Activated T-helper 2 cell treated with anti-CD3 and anti-CD28 coated beads, Interferon-gamma antibody, Interleukin-2, Interleukin-4, amounts not matched to agents 10 μg/mL and 5 μg/mL and 100 μg/mL, durations not matched to agents 14 hours and 24 hours and 36 hours (primary cell): ENCODE measurements at regions not wholly inside any gene's neighbourhood (a gene's known extent, or its start where the extent isn't known, plus 50 kb on each side); places are given as distances from the start of the nearest gene placed in this dataset.

ENCODE experiments used
- DNase-seq: peaks from one replicate; pipeline ENCODE4 v3.0.0; 2021; ENCODE audit warnings: low spot score
- H3K27ac Mint-ChIP-seq: one replicate; pipeline ENCODE4 v1.8.0; 2021; ENCODE audit warnings: mixed read lengths
- H3K27me3 Mint-ChIP-seq: one replicate; pipeline ENCODE4 v1.8.0; 2021; ENCODE audit warnings: low read depth, mixed read lengths
- H3K36me3 Mint-ChIP-seq: one replicate; pipeline ENCODE4 v1.8.0; 2021; ENCODE audit warnings: low read depth, mixed read lengths
- H3K4me1 Mint-ChIP-seq: one replicate; pipeline ENCODE4 v1.8.0; 2021; ENCODE audit warnings: low read depth, mixed read lengths
- H3K4me3 Mint-ChIP-seq: one replicate; pipeline ENCODE4 v1.8.0; 2021; ENCODE audit warnings: low read depth, mild to moderate bottlenecking, moderate library complexity, mixed read lengths
- H3K9me3 Mint-ChIP-seq: one replicate; pipeline ENCODE4 v1.8.0; 2021; ENCODE audit warnings: mixed read lengths
- intact Hi-C: fragments of 100-400 bp; cut with micrococcal nuclease; formaldehyde crosslinking; loops from one replicate; pipeline ENCODE4 v1.15.1; 2023

DNA sequence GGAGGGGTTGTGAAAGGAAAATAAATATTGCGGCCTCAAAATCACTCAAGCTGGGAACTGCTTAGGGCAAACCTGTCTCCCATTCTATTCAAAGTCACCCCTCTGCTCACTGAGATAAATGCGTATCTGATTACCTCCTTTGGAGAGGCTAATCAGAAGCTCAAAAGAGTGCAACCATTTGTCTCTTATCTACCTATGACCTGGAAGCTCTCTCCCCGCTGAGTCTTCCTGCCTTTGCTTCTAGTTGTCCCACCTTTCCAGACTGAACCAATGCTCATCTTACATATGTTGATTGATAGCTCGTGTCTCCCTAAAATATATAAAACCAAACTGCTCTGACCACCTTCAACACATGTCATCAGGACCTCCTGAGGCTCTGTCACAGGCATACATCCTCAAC is 91.6 kb upstream of the CAMK1G start:
- DNase-seq, result no peak
- peaks cover under 1% of the 10 kb centered on the region for H3K4me1 Mint-ChIP-seq
- H3K36me3 Mint-ChIP-seq, result no peaks in the 10 kb centered on the region

GRCh38 chr1:209493559-209493958 is 90.0 kb upstream of the CAMK1G start:
- Mint-ChIP-seq H3K4me1 (no peaks in the 10 kb centered on the region), H3K4me3 (no peak overlapping the region), H3K36me3 (no peaks in the 10 kb centered on the region), H3K27ac (no peak overlapping the region), H3K27me3 (peaks cover 16% of the 10 kb centered on the region), H3K9me3 (no peaks in the 10 kb centered on the region)
- DNase-seq, result no peak
- intact Hi-C loops, result no loop called here

More for the DNA sequence above, 91.6 kb upstream of the CAMK1G start:
- intact Hi-C loops, result no loop called here
- Mint-ChIP-seq H3K4me3 (no peak overlapping the region), H3K9me3 (no peaks in the 10 kb centered on the region), H3K27ac (no peak overlapping the region), H3K27me3 (peaks cover 7% of the 10 kb centered on the region)

DNA sequence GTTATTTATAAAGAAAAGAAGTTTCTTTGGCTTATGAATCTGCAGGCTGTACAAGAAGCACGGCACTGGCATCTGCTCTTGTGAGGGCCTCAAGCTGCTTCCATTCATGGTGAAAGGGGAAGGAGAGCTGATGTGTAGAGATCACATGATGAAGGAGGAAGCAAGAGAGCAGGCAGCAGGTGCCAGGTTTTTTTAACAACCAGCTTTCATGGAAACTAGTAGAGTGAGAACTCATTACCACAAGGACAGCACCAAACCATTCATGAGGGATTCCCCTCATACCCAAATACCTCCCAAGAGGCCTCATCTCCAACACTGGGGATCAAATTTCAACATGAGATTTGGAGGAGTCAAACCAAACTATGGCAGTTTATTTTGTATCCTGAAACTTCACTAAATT is 85.8 kb upstream of the CAMK1G start:
- Mint-ChIP-seq H3K27ac (no peak overlapping the region), H3K27me3 (peaks cover 14% of the 10 kb centered on the region), H3K4me1 (no peaks in the 10 kb centered on the region), H3K4me3 (no peak overlapping the region), H3K36me3 (no peaks in the 10 kb centered on the region), H3K9me3 (peaks cover 14% of the 10 kb centered on the region)
- intact Hi-C loops, result no loop called here
- no peak for DNase-seq

GRCh38 chr1:209500993-209501392 is 82.5 kb upstream of the CAMK1G start:
- intact Hi-C loops, result no loop called here
- DNase-seq, result no peak
- Mint-ChIP-seq H3K36me3 (no peaks in the 10 kb centered on the region), H3K27ac (no peak overlapping the region), H3K27me3 (peaks cover 11% of the 10 kb centered on the region), H3K4me3 (no peak overlapping the region), H3K4me1 (no peaks in the 10 kb centered on the region), H3K9me3 (peaks cover 14% of the 10 kb centered on the region)

DNA sequence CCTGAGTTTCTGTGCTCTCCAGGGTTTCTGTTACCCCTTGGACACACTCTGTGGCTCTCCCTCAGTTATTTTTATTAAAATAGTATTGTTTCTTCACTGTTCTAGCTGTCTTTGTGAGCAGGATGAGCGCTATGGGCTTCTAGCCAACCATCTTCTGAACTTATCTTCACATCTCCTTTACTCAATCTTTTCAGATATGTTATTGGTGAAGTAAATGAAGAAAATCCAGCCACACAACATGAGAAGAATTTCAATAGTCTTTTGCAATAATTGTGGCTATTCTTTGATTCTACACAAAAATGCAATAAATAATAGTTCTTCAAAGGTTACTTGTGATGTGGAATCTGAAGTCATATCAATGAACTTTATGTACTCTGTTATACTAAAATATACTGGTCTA is 80.3 kb upstream of the CAMK1G start:
- H3K27me3 Mint-ChIP-seq, result no peaks in the 10 kb centered on the region
- H3K9me3 Mint-ChIP-seq, result peaks cover 14% of the 10 kb centered on the region
- no peak overlapping the region for H3K27ac Mint-ChIP-seq
- H3K4me1 Mint-ChIP-seq, result no peaks in the 10 kb centered on the region
- no peak overlapping the region for H3K4me3 Mint-ChIP-seq
- no peaks in the 10 kb centered on the region for H3K36me3 Mint-ChIP-seq
- intact Hi-C loops, result no loop called here
- no peak for DNase-seq

GRCh38 chr1:209504571-209504970 is 78.9 kb upstream of the CAMK1G start:
- DNase-seq, result no peak
- Mint-ChIP-seq H3K9me3 (peaks cover 14% of the 10 kb centered on the region), H3K36me3 (no peaks in the 10 kb centered on the region), H3K27ac (no peak overlapping the region), H3K27me3 (no peaks in the 10 kb centered on the region), H3K4me3 (no peak overlapping the region), H3K4me1 (no peaks in the 10 kb centered on the region)
- intact Hi-C loops, result no loop called here

GRCh38 chr1:209505044-209505443 is 78.5 kb upstream of the CAMK1G start:
- no peak overlapping the region for H3K4me3 Mint-ChIP-seq
- H3K27ac Mint-ChIP-seq, result no peak overlapping the region
- no peaks in the 10 kb centered on the region for H3K27me3 Mint-ChIP-seq
- H3K9me3 Mint-ChIP-seq, result peaks cover 11% of the 10 kb centered on the region
- no peaks in the 10 kb centered on the region for H3K36me3 Mint-ChIP-seq
- no peaks in the 10 kb centered on the region for H3K4me1 Mint-ChIP-seq
- DNase-seq, result no peak
- intact Hi-C loops, result no loop called here

GRCh38 chr1:209506101-209506500 is 77.4 kb upstream of the CAMK1G start:
- intact Hi-C loops, result no loop called here
- H3K27me3 Mint-ChIP-seq, result no peaks in the 10 kb centered on the region

DNA sequence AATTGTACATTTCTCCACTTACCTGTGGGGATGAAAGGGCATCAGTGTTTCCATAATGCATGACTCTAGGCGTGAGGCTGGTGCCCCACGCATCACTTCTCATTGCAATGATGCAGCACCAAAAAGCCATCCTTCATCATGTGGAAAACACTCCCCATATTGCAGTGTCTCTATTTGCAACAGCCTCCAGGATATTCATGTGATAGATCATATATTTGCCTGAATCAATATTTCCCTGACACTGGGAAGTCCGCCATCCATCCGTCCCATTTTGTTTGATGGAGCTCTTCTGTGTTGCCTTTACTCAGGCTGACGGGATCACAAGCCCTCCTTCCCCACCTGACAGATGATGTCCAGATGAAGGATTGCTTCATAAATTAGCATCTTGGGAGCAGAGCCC is 74.5 kb upstream of the CAMK1G start:
- DNase-seq, result no peak
- H3K4me3 Mint-ChIP-seq, result no peak overlapping the region
- H3K27me3 Mint-ChIP-seq, result no peaks in the 10 kb centered on the region
- intact Hi-C loops, result no loop called here
- H3K9me3 Mint-ChIP-seq, result no peaks in the 10 kb centered on the region
- no peak overlapping the region for H3K27ac Mint-ChIP-seq
- no peaks in the 10 kb centered on the region for H3K36me3 Mint-ChIP-seq
- H3K4me1 Mint-ChIP-seq, result no peaks in the 10 kb centered on the region

More at GRCh38 chr1:209506101-209506500, 77.4 kb upstream of the CAMK1G start:
- Mint-ChIP-seq H3K4me3 (no peak overlapping the region), H3K4me1 (no peaks in the 10 kb centered on the region), H3K9me3 (peaks cover 2% of the 10 kb centered on the region), H3K27ac (no peak overlapping the region), H3K36me3 (no peaks in the 10 kb centered on the region)
- no peak for DNase-seq

- intact Hi-C loops, result no loop called here
- Mint-ChIP-seq H3K4me3 (no peak overlapping the region), H3K4me1 (no peaks in the 10 kb centered on the region), H3K27ac (no peak overlapping the region), H3K36me3 (no peaks in the 10 kb centered on the region), H3K27me3 (no peaks in the 10 kb centered on the region), H3K9me3 (no peaks in the 10 kb centered on the region)
- no peak for DNase-seq
These were observed 73.5 kb upstream of the CAMK1G start for GRCh38 chr1:209510063-209510462.

DNA sequence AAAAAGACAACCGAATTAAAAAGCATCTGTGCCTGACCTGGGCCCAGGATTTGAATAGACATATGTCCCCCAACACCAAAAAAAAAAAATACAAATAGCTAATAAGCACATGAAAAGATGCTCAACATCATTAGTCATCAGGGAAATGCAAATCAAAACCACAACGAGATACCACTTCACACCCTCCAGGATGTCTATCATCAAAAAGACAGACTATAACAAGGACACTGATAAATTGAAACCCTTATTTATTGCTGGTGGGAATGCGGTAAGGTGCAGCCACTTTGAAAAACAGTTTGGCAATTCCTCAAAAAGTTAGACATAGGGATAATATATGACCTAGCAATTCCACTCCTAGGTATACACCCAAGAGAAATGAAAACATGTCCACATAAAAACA is 72.3 kb upstream of the CAMK1G start:
- H3K9me3 Mint-ChIP-seq, result no peaks in the 10 kb centered on the region
- intact Hi-C loops, result no loop called here
- H3K4me1 Mint-ChIP-seq, result no peaks in the 10 kb centered on the region
- H3K27me3 Mint-ChIP-seq, result peaks cover 2% of the 10 kb centered on the region
- no peaks in the 10 kb centered on the region for H3K36me3 Mint-ChIP-seq
- H3K4me3 Mint-ChIP-seq, result no peak overlapping the region
- H3K27ac Mint-ChIP-seq, result no peak overlapping the region
- no peak for DNase-seq

DNA sequence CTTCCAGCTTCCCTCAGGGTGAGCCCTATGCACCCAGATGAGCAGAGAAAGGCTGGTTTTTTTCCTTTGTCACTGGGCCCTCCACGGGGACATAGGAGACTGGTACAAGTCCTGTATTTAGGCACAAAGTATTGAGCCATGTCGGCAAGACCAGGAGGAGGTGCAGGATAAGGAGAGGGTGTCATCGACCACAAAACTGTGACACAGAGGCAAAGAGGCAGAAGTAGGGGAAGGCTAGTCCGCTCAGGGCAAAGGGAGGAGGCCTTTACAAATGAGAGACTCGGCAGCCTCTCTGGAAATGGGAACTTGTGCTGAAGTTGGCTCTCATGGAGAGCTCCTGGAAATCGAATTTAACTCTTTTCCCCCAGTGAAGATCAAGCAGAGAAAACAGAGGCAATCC is 70.7 kb upstream of the CAMK1G start:
- Mint-ChIP-seq H3K9me3 (no peaks in the 10 kb centered on the region), H3K4me1 (no peaks in the 10 kb centered on the region), H3K27me3 (peaks cover 4% of the 10 kb centered on the region), H3K27ac (no peak overlapping the region), H3K4me3 (no peak overlapping the region), H3K36me3 (no peaks in the 10 kb centered on the region)
- intact Hi-C loops, result no loop called here
- no peak for DNase-seq

DNA sequence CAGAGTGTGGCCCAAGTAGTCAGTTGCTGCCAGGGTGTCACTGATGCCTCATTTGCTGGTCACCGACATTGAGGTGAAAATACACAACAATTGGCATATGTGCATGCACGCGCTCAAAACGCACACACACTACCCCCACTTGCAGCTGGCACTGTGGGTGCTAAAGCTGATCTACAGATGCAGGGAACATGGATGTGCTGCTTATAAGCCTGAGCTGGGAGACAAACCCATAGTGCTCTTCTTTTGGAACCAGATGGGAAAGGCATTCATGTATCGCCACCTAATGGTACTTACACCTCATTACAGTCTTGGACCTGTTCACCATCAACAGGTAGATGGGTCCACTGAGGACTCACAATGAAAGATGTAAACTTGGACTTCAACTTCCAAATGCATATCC is 70.3 kb upstream of the CAMK1G start:
- DNase-seq, result no peak
- H3K9me3 Mint-ChIP-seq, result no peaks in the 10 kb centered on the region
- H3K27me3 Mint-ChIP-seq, result peaks cover 4% of the 10 kb centered on the region
- H3K36me3 Mint-ChIP-seq, result no peaks in the 10 kb centered on the region
- intact Hi-C loops, result no loop called here
- no peak overlapping the region for H3K27ac Mint-ChIP-seq
- H3K4me1 Mint-ChIP-seq, result no peaks in the 10 kb centered on the region
- H3K4me3 Mint-ChIP-seq, result no peak overlapping the region
